GM18517 (cell line): ENCODE measurements at regions not wholly inside any gene's neighbourhood (a gene's known extent, or its start where the extent isn't known, plus 50 kb on each side); places are given as distances from the start of the nearest gene placed in this dataset.

Experiments
- ATAC-seq: cut with Tn5 transposase; IDR thresholded peaks from one replicate; pipeline ENCODE4 v1.9.1; 2021; ENCODE audit warnings: mild to moderate bottlenecking, moderate library complexity; ENCODE audit not compliant: unreplicated experiment

GRCh38 chr5:164728733-164729132 is 1223.3 kb downstream of the MAT2B start:
- ATAC-seq = no peak

DNA sequence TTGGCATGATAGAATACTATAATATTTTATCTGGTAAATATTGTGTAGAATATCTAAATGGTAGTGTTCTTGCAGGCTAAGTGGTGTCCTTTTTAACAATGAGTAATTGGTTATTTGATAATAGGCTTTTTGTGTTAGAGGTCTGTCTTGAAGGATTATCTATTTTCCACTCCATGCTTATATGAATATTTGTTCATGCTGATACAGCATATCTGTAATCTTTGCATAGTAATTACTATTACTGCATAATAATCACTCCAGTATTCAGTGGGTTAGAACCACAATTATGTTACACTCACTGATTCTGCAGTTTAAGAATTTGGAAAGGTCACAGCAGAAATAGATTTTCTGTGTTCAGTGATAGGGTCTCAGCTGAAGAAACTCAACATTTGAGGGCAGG is 1229.9 kb downstream of the MAT2B start:
- ATAC-seq = no peak

GRCh38 chr5:164741376-164741775 is 1236.0 kb downstream of the MAT2B start:
- ATAC-seq = peak; percentile 21

DNA sequence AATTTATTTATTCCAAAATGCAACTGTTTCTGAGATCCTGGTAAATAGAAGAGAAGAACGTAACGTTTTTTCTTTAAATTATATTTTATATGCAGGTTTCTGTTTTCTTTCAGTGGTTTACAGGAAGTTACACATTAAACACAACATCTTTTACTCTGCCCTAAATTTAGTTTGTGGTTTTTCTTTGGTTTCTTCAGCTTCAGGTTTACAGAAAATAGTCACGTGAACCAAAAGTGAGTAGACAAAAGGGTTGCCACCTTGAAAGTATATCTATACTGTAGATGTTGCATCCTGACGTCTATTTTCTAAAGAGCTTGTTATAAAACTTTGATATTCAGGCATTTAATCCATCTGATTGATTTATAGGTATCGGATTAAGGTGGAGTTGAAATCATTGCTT is 1236.6 kb downstream of the MAT2B start:
- peak; percentile 91 for ATAC-seq

DNA sequence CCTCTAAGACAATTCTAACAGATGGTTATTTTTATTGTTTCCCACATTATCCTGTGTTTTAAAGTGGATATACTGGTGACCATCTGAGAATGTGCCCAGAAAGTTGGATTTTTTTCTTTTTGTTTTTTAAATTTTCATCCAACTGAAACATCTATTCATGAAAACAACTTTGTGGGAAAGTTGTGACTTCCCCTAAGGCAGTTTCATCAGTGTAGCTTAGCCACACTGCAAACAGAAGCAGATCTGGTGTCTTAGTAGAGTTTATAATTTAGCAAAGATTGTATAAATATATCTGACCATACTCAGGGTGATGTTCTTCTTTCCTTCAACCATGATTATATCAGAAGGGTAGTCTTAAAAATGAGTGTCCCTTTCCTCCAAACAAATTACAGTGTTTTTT is 1241.3 kb downstream of the MAT2B start:
- ATAC-seq = no peak

DNA sequence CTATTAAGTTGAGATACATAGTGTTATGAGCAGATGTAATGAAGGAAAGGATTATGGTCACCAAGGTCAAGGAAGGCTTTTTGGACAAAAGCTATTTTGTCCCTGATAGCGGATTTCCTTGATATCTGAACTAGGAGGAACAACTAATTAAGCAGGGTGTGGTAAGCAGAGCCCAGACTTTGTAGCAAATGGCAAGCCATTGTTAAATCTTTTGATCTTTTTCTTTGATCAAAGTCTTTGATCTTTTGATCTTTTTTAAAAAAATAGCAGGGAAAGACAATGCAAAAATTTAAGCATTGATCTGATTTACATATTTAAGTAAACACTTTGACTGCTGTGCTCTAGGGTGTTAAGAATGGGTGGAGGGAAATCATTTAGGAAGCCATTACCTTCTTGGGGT is 1242.0 kb downstream of the MAT2B start:
- ATAC-seq = no peak

DNA sequence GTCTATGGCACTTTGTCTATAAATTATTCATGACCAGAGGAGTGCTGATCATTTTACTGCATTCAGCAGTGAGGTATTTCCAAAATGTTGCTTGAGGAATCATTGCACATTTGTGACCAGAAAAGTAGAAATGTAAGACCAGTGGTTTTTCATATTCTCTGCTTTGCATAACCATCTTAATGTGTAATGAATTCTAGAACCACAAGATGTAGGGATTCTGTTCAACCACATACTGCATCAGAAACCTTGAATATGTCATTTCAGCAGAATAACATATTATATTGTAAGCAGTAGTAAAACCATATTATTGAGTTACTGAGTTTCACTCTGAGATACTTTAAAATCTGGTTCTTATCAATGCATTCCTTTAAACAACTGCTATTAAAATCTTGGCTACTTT is 1243.4 kb downstream of the MAT2B start:
- peak; percentile 73 for ATAC-seq

DNA sequence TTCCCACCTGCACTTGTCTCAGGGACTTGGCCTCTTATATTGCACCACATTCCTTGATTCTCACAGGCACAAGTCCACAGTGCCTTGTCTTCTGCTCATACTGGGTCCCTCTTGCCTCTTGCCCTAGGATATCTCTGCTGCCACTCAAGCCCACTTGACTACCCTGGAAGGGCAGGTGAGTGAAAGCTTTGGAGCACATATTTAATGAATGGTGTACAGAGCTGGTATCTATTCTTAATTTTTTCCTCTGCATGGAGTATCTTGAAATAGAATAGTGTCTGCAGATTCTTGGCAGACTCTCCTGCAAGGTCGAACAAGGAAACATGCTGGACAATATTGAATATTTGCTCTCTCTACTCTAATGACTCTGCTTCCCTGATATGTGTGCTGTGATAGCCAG is 1248.0 kb downstream of the MAT2B start:
- ATAC-seq = no peak

DNA sequence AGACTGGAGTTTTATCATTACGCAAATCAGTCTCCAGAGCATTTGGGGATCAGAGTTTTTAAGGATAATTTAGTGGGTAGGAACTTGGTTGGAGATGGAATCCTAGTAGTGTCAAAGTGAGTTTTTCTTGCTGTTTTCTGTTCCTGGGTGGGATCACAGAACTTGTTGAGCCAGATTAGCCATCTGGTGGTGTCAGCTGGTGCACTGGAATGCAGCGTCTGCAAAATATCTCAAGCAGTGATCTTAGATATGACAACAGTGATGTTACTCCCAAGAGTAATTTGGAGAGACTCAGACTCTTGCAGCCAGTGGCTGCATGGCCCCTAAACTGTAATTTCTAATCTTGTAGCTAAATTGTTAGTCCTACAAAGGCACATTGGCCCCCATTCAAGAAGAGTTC is 1257.8 kb downstream of the MAT2B start:
- ATAC-seq = no peak

DNA sequence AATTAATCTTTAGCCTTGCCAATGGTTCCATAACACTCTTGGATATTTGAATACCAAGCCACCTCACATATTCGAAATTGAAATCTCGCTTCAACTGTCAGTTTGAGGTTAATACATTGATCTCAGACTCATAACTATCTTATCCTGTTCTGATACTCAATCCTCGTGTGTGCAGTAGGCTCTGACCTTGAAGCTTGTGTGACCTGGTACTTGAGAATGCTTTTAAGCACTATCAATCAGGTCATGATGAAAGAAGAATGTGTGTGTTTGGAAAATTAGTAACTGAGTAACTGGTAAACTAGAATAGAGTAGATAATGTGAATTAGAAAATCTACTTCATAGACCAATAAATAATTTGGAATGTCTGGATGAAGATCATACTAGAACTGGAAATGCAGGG is 1266.7 kb downstream of the MAT2B start:
- no peak for ATAC-seq

DNA sequence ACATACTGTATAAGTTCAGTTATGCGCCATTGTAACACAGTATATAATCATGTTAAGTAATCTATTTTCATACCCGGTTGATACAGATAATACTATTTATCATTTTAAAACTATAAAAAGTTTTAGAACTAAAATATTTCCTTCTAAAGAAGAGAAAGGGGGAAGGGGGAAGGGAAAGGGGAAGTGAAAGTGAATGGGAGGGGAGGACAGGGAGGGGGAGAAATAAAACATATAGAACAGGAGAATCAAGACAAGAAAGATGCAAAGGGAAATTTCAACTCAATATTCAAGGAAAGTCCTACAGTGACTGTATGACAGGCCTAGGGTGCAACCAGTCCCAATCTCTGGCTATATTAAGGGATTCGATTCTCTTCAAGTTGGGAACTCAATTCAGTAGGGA is 1278.8 kb downstream of the MAT2B start:
- ATAC-seq = no peak

DNA sequence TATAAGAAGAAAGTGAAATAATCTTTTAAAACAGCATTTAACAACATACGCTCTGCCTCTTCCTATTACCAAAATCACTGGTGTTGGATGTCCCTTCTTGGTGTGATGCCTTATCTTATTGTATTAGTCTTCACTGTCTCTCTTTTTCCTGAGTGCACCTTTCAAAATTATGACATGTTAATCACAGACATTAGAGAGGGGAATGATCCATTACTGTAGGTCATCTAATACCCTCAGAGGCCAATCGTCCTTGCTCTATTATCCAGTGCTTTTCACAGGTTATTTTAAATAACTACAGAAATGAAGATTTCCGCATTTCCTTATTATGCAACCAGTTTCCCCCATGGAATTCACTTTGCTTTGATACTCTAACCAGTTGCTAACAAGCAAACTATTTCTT is 1292.7 kb downstream of the MAT2B start:
- no peak for ATAC-seq

- ATAC-seq = no peak
Observed at GRCh38 chr5:164799391-164799790, 1294.0 kb downstream of the MAT2B start.

GRCh38 chr5:164801910-164802309 is 1296.5 kb downstream of the MAT2B start:
- ATAC-seq = no peak

GRCh38 chr5:164809821-164810220 is 1304.4 kb downstream of the MAT2B start:
- peak; percentile 85 for ATAC-seq

GRCh38 chr5:164818445-164818844 is 1313.0 kb downstream of the MAT2B start:
- ATAC-seq = no peak

DNA sequence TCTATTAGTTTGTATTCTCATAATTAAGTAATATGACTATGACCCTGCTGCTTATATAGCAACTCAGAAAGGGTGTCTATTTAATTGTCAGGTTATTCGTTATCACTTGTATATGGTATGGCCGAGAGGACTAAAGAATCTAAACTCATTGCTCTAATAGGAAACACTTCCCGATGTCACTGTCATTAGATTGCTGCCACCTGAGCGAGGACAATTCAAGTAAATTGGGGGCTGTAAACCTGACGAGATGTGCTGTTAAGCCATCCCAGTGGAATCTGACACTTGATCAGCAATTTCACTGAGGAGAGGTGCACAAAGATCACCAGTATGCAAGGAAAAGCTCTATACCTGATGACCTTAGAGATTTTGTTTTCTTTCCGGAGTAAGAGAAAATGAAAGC is 1319.3 kb downstream of the MAT2B start:
- no peak for ATAC-seq

- no peak for ATAC-seq
Observed at GRCh38 chr5:164832516-164832915, 1327.1 kb downstream of the MAT2B start.

GRCh38 chr5:164844348-164844747 is 1338.9 kb downstream of the MAT2B start:
- no peak for ATAC-seq

GRCh38 chr5:164860896-164861295 is 1355.5 kb downstream of the MAT2B start:
- ATAC-seq = no peak

- no peak for ATAC-seq
Observed at GRCh38 chr5:164861610-164862009, 1356.2 kb downstream of the MAT2B start.

GRCh38 chr5:164868761-164869160 is 1363.3 kb downstream of the MAT2B start:
- no peak for ATAC-seq

- no peak for ATAC-seq
Observed at GRCh38 chr5:164869325-164869724, 1363.9 kb downstream of the MAT2B start.

DNA sequence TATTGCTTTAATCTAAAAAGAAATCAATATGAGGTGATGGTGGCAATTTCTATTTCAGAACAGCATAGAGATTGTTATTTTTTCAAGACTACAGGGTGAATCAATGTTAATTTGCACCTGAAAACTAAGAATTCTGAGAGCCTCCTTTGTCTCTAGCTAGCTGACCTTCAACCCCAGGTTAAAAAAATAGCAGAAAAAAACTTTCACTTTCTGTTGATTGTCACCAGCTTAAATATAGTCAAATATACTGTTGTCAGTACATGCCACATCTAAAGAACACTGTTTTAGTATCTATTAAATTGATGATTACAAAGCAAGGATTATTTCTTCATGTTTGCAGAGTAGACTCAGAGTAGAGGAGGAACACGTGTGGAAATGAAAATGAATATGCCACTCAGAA is 1371.4 kb downstream of the MAT2B start:
- ATAC-seq = no peak
